Activated T-cell treated with anti-CD3 and anti-CD28 coated beads, Interleukin-2, amount 50 U/mL, for 48 hours (primary cell): ENCODE measurements at regions not wholly inside any gene's neighbourhood (a gene's known extent, or its start where the extent isn't known, plus 50 kb on each side); places are given as distances from the start of the nearest gene placed in this dataset.

Experiments
- DNase-seq, 2 experiments: peaks; one replicate each; pipeline ENCODE4 v3.0.0-alpha.2; 2020

- DNase-seq, result no peak
Measured at GRCh38 chr13:105259426-105259825, 1276.0 kb downstream of the EFNB2 start.

GRCh38 chr13:105255472-105255871 is 1280.0 kb downstream of the EFNB2 start:
- DNase-seq, result no peak

- DNase-seq, result no peak
Measured at GRCh38 chr13:105251293-105251692, 1284.2 kb downstream of the EFNB2 start.

- no peak for DNase-seq
Measured at GRCh38 chr13:105247830-105248229, 1287.6 kb downstream of the EFNB2 start.

- DNase-seq, result no peak
Measured at GRCh38 chr13:105240371-105240770, 1295.1 kb downstream of the EFNB2 start.

- DNase-seq, result no peak
Measured at GRCh38 chr13:105232439-105232838, 1303.0 kb downstream of the EFNB2 start.

- DNase-seq, result no peak
Measured at GRCh38 chr13:105232006-105232405, 1303.5 kb downstream of the EFNB2 start.

GRCh38 chr13:105231579-105231978 is 1303.9 kb downstream of the EFNB2 start:
- DNase-seq, result no peak

- DNase-seq, result no peak
Measured at GRCh38 chr13:105220881-105221280, 1314.6 kb downstream of the EFNB2 start.

- DNase-seq, result no peak
Measured at GRCh38 chr13:105220063-105220462, 1315.4 kb downstream of the EFNB2 start.

GRCh38 chr13:105219651-105220050 is 1315.8 kb downstream of the EFNB2 start:
- no peak for DNase-seq

- no peak for DNase-seq
Measured at GRCh38 chr13:105213512-105213911, 1322.0 kb downstream of the EFNB2 start.

GRCh38 chr13:105207572-105208293 is 1327.7 kb downstream of the EFNB2 start:
- no peak for DNase-seq

- no peak for DNase-seq
Measured at GRCh38 chr13:105202354-105202753, 1333.1 kb downstream of the EFNB2 start.

- no peak for DNase-seq
Measured at GRCh38 chr13:105201351-105201750, 1334.1 kb downstream of the EFNB2 start.

- DNase-seq, result no peak
Measured at GRCh38 chr13:105200181-105200580, 1335.3 kb downstream of the EFNB2 start.

- DNase-seq, result no peak
Measured at GRCh38 chr13:105196052-105196451, 1339.4 kb downstream of the EFNB2 start.

- no peak for DNase-seq
Measured at GRCh38 chr13:105193026-105193425, 1342.4 kb downstream of the EFNB2 start.

- no peak for DNase-seq
Measured at GRCh38 chr13:105184201-105184600, 1351.3 kb downstream of the EFNB2 start.

GRCh38 chr13:105177265-105177900 is 1358.1 kb downstream of the EFNB2 start:
- DNase-seq, result no peak

GRCh38 chr13:105170438-105170837 is 1365.0 kb downstream of the EFNB2 start:
- no peak for DNase-seq

- DNase-seq, result no peak
Measured at GRCh38 chr13:105168295-105168694, 1367.2 kb downstream of the EFNB2 start.

- DNase-seq, result no peak
Measured at GRCh38 chr13:105167385-105167784, 1368.1 kb downstream of the EFNB2 start.

GRCh38 chr13:105165449-105166125 is 1369.9 kb downstream of the EFNB2 start:
- no peak for DNase-seq
